HepG2 (cell line): ENCODE measurements at regions not wholly inside any gene's neighbourhood (a gene's known extent, or its start where the extent isn't known, plus 50 kb on each side); places are given as distances from the start of the nearest gene placed in this dataset.

Source experiments
- ATAC-seq: fragments of 200-7000 bp; cut with Tn5 transposase; 3 replicates; pipeline ENCODE4 v1.9.1; 2020; ENCODE audit warnings: mild to moderate bottlenecking, moderate library complexity
- BruUV-seq: library from RNA; stranded (reverse); fragments of 400-500 nt; replicated peaks from 2 replicates; lab custom pipeline; 2021; lab: Mats Ljungman, UMichigan
- CTCF ChIA-PET: fragments of 300-600 bp; formaldehyde crosslinking; extraction: SDS; loops from one replicate; lab custom pipeline; 2021; ENCODE audit warnings: low total read pairs, inconsistent platforms, low intra/inter-chr PET ratio; lab: Yijun Ruan, JAX
- POLR2A ChIA-PET: fragments of 350-600 bp; sonication (Branson Sonifier 250); formaldehyde crosslinking; loops from one replicate; lab custom pipeline; 2020; ENCODE audit warnings: antibody characterized with exemption, inconsistent platforms; lab: Yijun Ruan, JAX
- DNase-seq: peaks from one replicate; pipeline ENCODE4 v3.0.0-alpha.2; 2015; ENCODE audit warnings: low spot score
- FAIRE-seq: peaks from 3 replicates; lab custom pipeline; 2011; peaks lifted over from hg19 to GRCh38; lab: Jason Lieb, UNC
- H2AFZ ChIP-seq: one replicate; pipeline ENCODE4 v1.6.1; 2011; ENCODE audit warnings: low read length, inconsistent platforms
- H3K27ac ChIP-seq: fragments of 300-600 bp; 3 replicates; pipeline ENCODE4 v1.8.0; 2011; ENCODE audit warnings: mixed run types, mild to moderate bottlenecking, mixed read lengths, low read length, inconsistent platforms; ENCODE audit not compliant: insufficient read depth; ENCODE audit errors: extremely low read length
- H3K27me3 ChIP-seq, 2 experiments: fragments of 200-600 bp in 1 of 2; 2 replicates in 1 of 2; 3 replicates in 1 of 2; pipeline versions ENCODE4 v1.6.0 to v1.8.0; 2011; ENCODE audit warnings: low read length in 2 of 2, mild to moderate bottlenecking in 2 of 2, moderate library complexity in 2 of 2, inconsistent platforms in 1 of 2; ENCODE audit not compliant: insufficient read depth in 2 of 2, control insufficient read depth in 1 of 2
- H3K36me3 ChIP-seq, 2 experiments: fragments of 200-600 bp in 1 of 2; replicated peaks in 1 of 2; 2 replicates in 1 of 2; 3 replicates in 1 of 2; pipeline versions ENCODE4 v1.5.1 to v1.8.0; 2011; ENCODE audit warnings: low read length in 2 of 2, inconsistent platforms in 1 of 2; ENCODE audit not compliant: insufficient read depth in 2 of 2, control insufficient read depth in 1 of 2
- H3K4me1 ChIP-seq: 2 replicates; pipeline ENCODE4 v1.5.1; 2012; ENCODE audit warnings: low read length, inconsistent platforms; ENCODE audit not compliant: insufficient read depth
- H3K4me2 ChIP-seq: 2 replicates; pipeline ENCODE4 v1.6.0; 2011; ENCODE audit warnings: low read depth, low read length, inconsistent platforms
- H3K4me3 ChIP-seq, 3 experiments: fragments of 200-600 bp in 1 of 3; sonication (generic), shearing (Covaris generic) in 1 of 3; replicated peaks in 1 of 3; 2 replicates each; pipeline ENCODE4 v1.5.1; 2011 to 2016; ENCODE audit warnings: low read length in 3 of 3, inconsistent platforms in 2 of 3, low read depth in 2 of 3, mild to moderate bottlenecking in 2 of 3, control low read depth in 1 of 3, mixed read lengths in 1 of 3; ENCODE audit not compliant: insufficient read depth in 1 of 3
- H3K79me2 ChIP-seq: one replicate; pipeline ENCODE4 v1.6.1; 2011; ENCODE audit warnings: low read length, inconsistent platforms; ENCODE audit not compliant: insufficient read depth
- H3K9ac ChIP-seq: 2 replicates; pipeline ENCODE4 v1.6.0; 2011; ENCODE audit warnings: mild to moderate bottlenecking, low read depth, low read length, inconsistent platforms; ENCODE audit not compliant: insufficient read depth
- H3K9me3 ChIP-seq: 2 replicates; pipeline ENCODE4 v1.5.1; 2012; ENCODE audit warnings: mild to moderate bottlenecking, low read length
- H4K20me1 ChIP-seq: 2 replicates; pipeline ENCODE4 v1.6.0; 2011; ENCODE audit warnings: inconsistent platforms, mild to moderate bottlenecking, low read length, moderate library complexity; ENCODE audit not compliant: insufficient read depth
- CREM ChIP-seq, 2 experiments: sonication (generic) in 1 of 2; formaldehyde crosslinking in 1 of 2; IDR thresholded peaks; 2 replicates each; pipeline versions ENCODE4 v1.4.0 to v1.6.1; 2016 to 2020; ENCODE audit warnings: antibody characterized with exemption in 1 of 2, mild to moderate bottlenecking in 1 of 2, missing genetic modification reagents in 1 of 2
- HOXA9 ChIP-seq: sonication (generic); formaldehyde crosslinking; IDR thresholded peaks from 2 replicates; pipeline ENCODE4 v1.8.1; 2022; ENCODE audit warnings: missing genetic modification reagents, mild to moderate bottlenecking, moderate library complexity, borderline replicate concordance
- MZF1 ChIP-seq: sonication (generic); formaldehyde crosslinking; IDR thresholded peaks from 2 replicates; pipeline ENCODE4 v1.8.1; 2023; ENCODE audit warnings: mild to moderate bottlenecking, missing genetic modification reagents, borderline replicate concordance
- PHF5A ChIP-seq: IDR thresholded peaks from one replicate; pipeline ENCODE4 v1.6.1; 2018; ENCODE audit warnings: low read depth, missing genetic modification reagents; ENCODE audit not compliant: unreplicated experiment
- REXO4 ChIP-seq: sonication (generic); formaldehyde crosslinking; IDR thresholded peaks from 2 replicates; pipeline ENCODE4 v1.8.0; 2022; ENCODE audit warnings: missing genetic modification reagents, mild to moderate bottlenecking, borderline replicate concordance
- SIX1 ChIP-seq: sonication (generic); formaldehyde crosslinking; IDR thresholded peaks from 2 replicates; pipeline ENCODE4 v1.4.0; 2020; ENCODE audit warnings: missing genetic modification reagents, borderline replicate concordance
- SP2 ChIP-seq: sonication (generic); formaldehyde crosslinking; IDR thresholded peaks from 2 replicates; pipeline ENCODE4 v1.5.1; 2020; ENCODE audit warnings: mild to moderate bottlenecking, missing genetic modification reagents
- ZNF333 ChIP-seq: sonication (generic); formaldehyde crosslinking; IDR thresholded peaks from 2 replicates; pipeline ENCODE4 v1.4.0; 2020; ENCODE audit warnings: mild to moderate bottlenecking, missing genetic modification reagents, borderline replicate concordance
- ZNF629 ChIP-seq: sonication (generic); formaldehyde crosslinking; conservative IDR thresholded peaks from 2 replicates; pipeline ENCODE4 v1.5.0; 2020; ENCODE audit warnings: missing genetic modification reagents
- ZNF720 ChIP-seq: sonication (generic); formaldehyde crosslinking; IDR thresholded peaks from 2 replicates; pipeline ENCODE4 v1.4.0; 2020; ENCODE audit warnings: missing genetic modification reagents
- ZNF883 ChIP-seq: sonication (generic); formaldehyde crosslinking; IDR thresholded peaks from 2 replicates; pipeline ENCODE4 v1.5.1; 2020; ENCODE audit warnings: mild to moderate bottlenecking, missing genetic modification reagents; ENCODE audit errors: not compliant biosample characterization
- WGBS: methylation state at CpG from one replicate; pipeline ENCODE4 v1.1.6; 2017; ENCODE audit warnings: low lambda C conversion rate; 5-methylcytosine and 5-hydroxymethylcytosine counted together
- in situ Hi-C: cut with HindIII; loops from 2 replicates; pipeline ENCODE4 v1.10.0; 2017; ENCODE audit warnings: low pct_unique_long_range_greater_than_20kb; ENCODE audit not compliant: extremely low pct_ligation_motif_present
- intact Hi-C: fragments of 100-400 bp; cut with micrococcal nuclease; formaldehyde crosslinking; loops from one replicate; pipeline ENCODE4 v1.10.0; 2022; ENCODE audit not compliant: unreplicated experiment
- TF ChIP-seq, protein P1 (sequence below): sonication (generic); formaldehyde crosslinking; IDR thresholded peaks from 2 replicates; pipeline ENCODE4 v1.4.0; 2020; ENCODE audit warnings: mild to moderate bottlenecking, missing genetic modification reagents
- TF ChIP-seq, protein P2 (sequence below): sonication (generic); formaldehyde crosslinking; IDR thresholded peaks from 2 replicates; pipeline ENCODE4 v1.5.1; 2020; ENCODE audit warnings: mild to moderate bottlenecking, missing genetic modification reagents, moderate library complexity

DNA sequence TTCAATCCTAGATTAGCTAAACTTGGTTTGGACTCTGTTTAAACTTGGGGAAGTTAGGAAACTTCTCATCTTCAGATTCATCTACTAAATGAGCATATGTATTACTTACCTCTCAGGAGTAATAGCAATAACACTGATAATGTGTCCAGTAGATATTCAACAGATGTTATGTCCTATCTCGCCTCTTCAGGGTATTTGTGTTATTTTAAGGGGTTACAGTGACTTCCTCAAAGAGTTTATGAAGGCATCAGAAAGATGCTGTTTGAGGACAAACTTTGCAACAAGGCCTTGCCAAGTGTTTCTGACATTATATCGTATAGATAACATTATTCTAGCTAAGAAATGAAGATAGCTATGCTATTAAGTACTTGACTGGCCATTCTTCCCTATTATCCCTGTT, 522.3 kb downstream of the IGSF11 start:
- Histone ChIP-seq H3K4me3 (no peak overlapping the region), H3K4me2 (no peak overlapping the region), H3K9ac (no peak overlapping the region), H3K27ac (no peak overlapping the region), H3K9me3 (no peaks in the 10 kb centered on the region), H4K20me1 (no peaks in the 10 kb centered on the region), H3K4me1 (no peaks in the 10 kb centered on the region), H3K27me3 (peaks cover 0 to 1% of the 10 kb centered on the region in 2 experiments; a peak in 2 of 5 replicates), H2AFZ (no peak overlapping the region), H3K79me2 (no peaks in the 10 kb centered on the region), H3K36me3 (no peaks in the 10 kb centered on the region)
- in situ Hi-C loops = no loop called here
- CTCF ChIA-PET = no interaction called here
- intact Hi-C loops = no loop called here
- FAIRE-seq (no peak), DNase-seq (no peak), ATAC-seq (no peak)
- POLR2A ChIA-PET = no interaction called here
- WGBS = 23% methylated on average over 2 of the region's 2 CpGs
- no TSS peak for BruUV-seq
- no peak for TF ChIP-seq PHF5A (CRISPR knock-in tag)
- no peak for TF ChIP-seq SIX1 (CRISPR knock-in tag)
- TF ChIP-seq, protein P1, sequence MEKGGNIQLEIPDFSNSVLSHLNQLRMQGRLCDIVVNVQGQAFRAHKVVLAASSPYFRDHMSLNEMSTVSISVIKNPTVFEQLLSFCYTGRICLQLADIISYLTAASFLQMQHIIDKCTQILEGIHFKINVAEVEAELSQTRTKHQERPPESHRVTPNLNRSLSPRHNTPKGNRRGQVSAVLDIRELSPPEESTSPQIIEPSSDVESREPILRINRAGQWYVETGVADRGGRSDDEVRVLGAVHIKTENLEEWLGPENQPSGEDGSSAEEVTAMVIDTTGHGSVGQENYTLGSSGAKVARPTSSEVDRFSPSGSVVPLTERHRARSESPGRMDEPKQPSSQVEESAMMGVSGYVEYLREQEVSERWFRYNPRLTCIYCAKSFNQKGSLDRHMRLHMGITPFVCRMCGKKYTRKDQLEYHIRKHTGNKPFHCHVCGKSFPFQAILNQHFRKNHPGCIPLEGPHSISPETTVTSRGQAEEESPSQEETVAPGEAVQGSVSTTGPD = no peak
- no peak for TF ChIP-seq ZNF333
- no peak for TF ChIP-seq HOXA9 (CRISPR knock-in tag)
- TF ChIP-seq CREM (IDR thresholded peaks at IDR 0.05) = no peak
- no peak for TF ChIP-seq CREM (CRISPR knock-in tag; IDR thresholded peaks at IDR 0.05)
- TF ChIP-seq ZNF883 (CRISPR knock-in tag) = no peak
- TF ChIP-seq ZNF629 (CRISPR knock-in tag) = no peak
- TF ChIP-seq REXO4 = no peak
- TF ChIP-seq, protein P2, sequence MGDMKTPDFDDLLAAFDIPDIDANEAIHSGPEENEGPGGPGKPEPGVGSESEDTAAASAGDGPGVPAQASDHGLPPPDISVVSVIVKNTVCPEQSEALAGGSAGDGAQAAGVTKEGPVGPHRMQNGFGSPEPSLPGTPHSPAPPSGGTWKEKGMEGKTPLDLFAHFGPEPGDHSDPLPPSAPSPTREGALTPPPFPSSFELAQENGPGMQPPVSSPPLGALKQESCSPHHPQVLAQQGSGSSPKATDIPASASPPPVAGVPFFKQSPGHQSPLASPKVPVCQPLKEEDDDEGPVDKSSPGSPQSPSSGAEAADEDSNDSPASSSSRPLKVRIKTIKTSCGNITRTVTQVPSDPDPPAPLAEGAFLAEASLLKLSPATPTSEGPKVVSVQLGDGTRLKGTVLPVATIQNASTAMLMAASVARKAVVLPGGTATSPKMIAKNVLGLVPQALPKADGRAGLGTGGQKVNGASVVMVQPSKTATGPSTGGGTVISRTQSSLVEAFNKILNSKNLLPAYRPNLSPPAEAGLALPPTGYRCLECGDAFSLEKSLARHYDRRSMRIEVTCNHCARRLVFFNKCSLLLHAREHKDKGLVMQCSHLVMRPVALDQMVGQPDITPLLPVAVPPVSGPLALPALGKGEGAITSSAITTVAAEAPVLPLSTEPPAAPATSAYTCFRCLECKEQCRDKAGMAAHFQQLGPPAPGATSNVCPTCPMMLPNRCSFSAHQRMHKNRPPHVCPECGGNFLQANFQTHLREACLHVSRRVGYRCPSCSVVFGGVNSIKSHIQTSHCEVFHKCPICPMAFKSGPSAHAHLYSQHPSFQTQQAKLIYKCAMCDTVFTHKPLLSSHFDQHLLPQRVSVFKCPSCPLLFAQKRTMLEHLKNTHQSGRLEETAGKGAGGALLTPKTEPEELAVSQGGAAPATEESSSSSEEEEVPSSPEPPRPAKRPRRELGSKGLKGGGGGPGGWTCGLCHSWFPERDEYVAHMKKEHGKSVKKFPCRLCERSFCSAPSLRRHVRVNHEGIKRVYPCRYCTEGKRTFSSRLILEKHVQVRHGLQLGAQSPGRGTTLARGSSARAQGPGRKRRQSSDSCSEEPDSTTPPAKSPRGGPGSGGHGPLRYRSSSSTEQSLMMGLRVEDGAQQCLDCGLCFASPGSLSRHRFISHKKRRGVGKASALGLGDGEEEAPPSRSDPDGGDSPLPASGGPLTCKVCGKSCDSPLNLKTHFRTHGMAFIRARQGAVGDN = no peak
- TF ChIP-seq SP2 (CRISPR knock-in tag) = no peak
- no peak for TF ChIP-seq MZF1 (CRISPR knock-in tag)
- TF ChIP-seq ZNF720 = no peak
- TF ChIP-seq, all 625 proteins: peak for 0
